ENCODE measurements at regions not wholly inside any gene's neighbourhood (a gene's known extent, or its start where the extent isn't known, plus 50 kb on each side); places are given as distances from the start of the nearest gene placed in this dataset.

DNA sequence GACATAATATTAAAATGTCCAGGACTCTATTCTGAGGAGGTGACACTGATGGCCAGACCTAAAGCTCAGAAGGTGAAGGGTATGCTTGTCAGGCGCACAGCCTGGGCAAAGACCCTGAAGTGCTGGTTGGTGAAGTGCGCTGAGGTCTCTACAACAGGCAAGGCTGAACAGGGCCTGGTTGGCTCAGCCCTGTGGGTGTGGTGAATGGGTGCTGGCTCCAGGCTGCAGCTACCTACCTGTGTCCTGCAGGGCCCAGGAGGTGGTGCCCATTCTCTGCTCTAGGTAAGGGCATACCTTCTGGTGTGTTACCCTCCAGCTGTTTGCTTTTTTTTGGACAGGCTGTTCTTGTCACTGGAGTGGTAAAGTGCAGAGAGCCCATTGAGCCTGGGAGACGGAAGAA, 85.1 kb downstream of the RAMP3 start:
- DNase-seq (ENCODE audit: low read depth in 6 of 9, low spot score in 9 of 9) = no peak
- Histone ChIP-seq H3K27ac (ENCODE audit: low read depth in 1 of 2, low read length in 1 of 2) (no peak overlapping the region), H3K4me1 (ENCODE audit: control insufficient read depth in 2 of 2, insufficient read depth in 2 of 2, low read length in 2 of 2) (no peaks in the 10 kb centered on the region), H3K27me3 (ENCODE audit: control insufficient read depth in 2 of 2, insufficient read depth in 1 of 2, low read length in 1 of 2) (peaks cover 0 to 7% of the 10 kb centered on the region in 2 donors), H3K9me3 (ENCODE audit: control insufficient read depth in 2 of 2, insufficient read depth in 1 of 2, low read length in 1 of 2) (no peaks in the 10 kb centered on the region), H3K36me3 (ENCODE audit: control insufficient read depth in 2 of 2, insufficient read depth in 2 of 2, low read length in 1 of 2) (no peaks in the 10 kb centered on the region), H3K4me3 (ENCODE audit: low read length in 2 of 2) (no peak overlapping the region)
- 94% methylated on average over 3 of the region's 3 CpGs for WGBS

- no peaks in the 10 kb centered on the region for H3K36me3 ChIP-seq (ENCODE audit: control insufficient read depth in 2 of 2, insufficient read depth in 2 of 2, low read length in 1 of 2)
- H3K4me1 ChIP-seq (ENCODE audit: control insufficient read depth in 2 of 2, insufficient read depth in 2 of 2, low read length in 2 of 2) = no peaks in the 10 kb centered on the region
- H3K4me3 ChIP-seq (ENCODE audit: low read length in 2 of 2) = no peak overlapping the region
- WGBS = 93% methylated on average over 2 of the region's 2 CpGs
- H3K27me3 ChIP-seq (ENCODE audit: control insufficient read depth in 2 of 2, insufficient read depth in 1 of 2, low read length in 1 of 2) = peaks cover 0 to 3% of the 10 kb centered on the region in 2 donors
- no peaks in the 10 kb centered on the region for H3K9me3 ChIP-seq (ENCODE audit: control insufficient read depth in 2 of 2, insufficient read depth in 1 of 2, low read length in 1 of 2)
- no peak overlapping the region for H3K27ac ChIP-seq (ENCODE audit: low read depth in 1 of 2, low read length in 1 of 2)
- DNase-seq (ENCODE audit: low read depth in 6 of 9, low spot score in 9 of 9) = no peak
Measured at GRCh38 chr7:45244981-45245380, 87.4 kb downstream of the RAMP3 start.

GRCh38 chr7:45246339-45246738, 88.7 kb downstream of the RAMP3 start:
- Histone ChIP-seq H3K36me3 (ENCODE audit: control insufficient read depth in 2 of 2, insufficient read depth in 2 of 2, low read length in 1 of 2) (no peaks in the 10 kb centered on the region), H3K4me1 (ENCODE audit: control insufficient read depth in 2 of 2, insufficient read depth in 2 of 2, low read length in 2 of 2) (no peaks in the 10 kb centered on the region), H3K27ac (ENCODE audit: low read depth in 1 of 2, low read length in 1 of 2) (no peak overlapping the region), H3K9me3 (ENCODE audit: control insufficient read depth in 2 of 2, insufficient read depth in 1 of 2, low read length in 1 of 2) (no peaks in the 10 kb centered on the region), H3K4me3 (ENCODE audit: low read length in 2 of 2) (no peak overlapping the region), H3K27me3 (ENCODE audit: control insufficient read depth in 2 of 2, insufficient read depth in 1 of 2, low read length in 1 of 2) (peaks cover 0 to under 1% of the 10 kb centered on the region in 2 donors)
- DNase-seq (ENCODE audit: low read depth in 6 of 9, low spot score in 9 of 9) = no peak
- 73% methylated on average over 3 of the region's 3 CpGs for WGBS

DNA sequence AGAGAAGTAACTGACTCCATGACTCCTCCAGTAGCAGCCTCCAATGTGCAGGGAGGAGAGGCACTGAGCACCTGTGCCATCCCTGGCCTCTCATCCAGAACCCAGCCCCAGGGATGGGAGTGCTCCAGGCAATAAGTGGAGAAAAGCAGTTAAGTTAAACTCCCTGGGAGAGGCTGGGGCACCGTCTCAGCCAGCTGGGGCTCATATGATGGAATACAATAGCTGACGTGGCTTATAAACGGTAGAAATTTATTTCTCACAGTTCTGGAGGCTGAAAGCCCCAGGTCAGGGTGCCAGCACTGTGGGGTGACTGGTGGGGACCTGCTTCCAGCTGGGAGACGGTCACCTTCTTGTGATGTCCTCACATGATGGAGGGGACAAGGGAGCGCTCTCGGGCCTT, 94.7 kb downstream of the RAMP3 start:
- no peaks in the 10 kb centered on the region for H3K4me1 ChIP-seq (ENCODE audit: control insufficient read depth in 2 of 2, insufficient read depth in 2 of 2, low read length in 2 of 2)
- no peak for DNase-seq (ENCODE audit: low read depth in 6 of 9, low spot score in 9 of 9)

GRCh38 chr7:45252857-45253256, 95.3 kb downstream of the RAMP3 start:
- DNase-seq (ENCODE audit: low read depth in 6 of 9, low spot score in 9 of 9) = no peak
- Histone ChIP-seq H3K4me1 (ENCODE audit: control insufficient read depth in 2 of 2, insufficient read depth in 2 of 2, low read length in 2 of 2) (no peaks in the 10 kb centered on the region), H3K9me3 (ENCODE audit: control insufficient read depth in 2 of 2, insufficient read depth in 1 of 2, low read length in 1 of 2) (no peaks in the 10 kb centered on the region), H3K4me3 (ENCODE audit: low read length in 2 of 2) (no peak overlapping the region), H3K27me3 (ENCODE audit: control insufficient read depth in 2 of 2, insufficient read depth in 1 of 2, low read length in 1 of 2) (no peaks in the 10 kb centered on the region), H3K27ac (ENCODE audit: low read depth in 1 of 2, low read length in 1 of 2) (no peak overlapping the region), H3K36me3 (ENCODE audit: control insufficient read depth in 2 of 2, insufficient read depth in 2 of 2, low read length in 1 of 2) (no peaks in the 10 kb centered on the region)

More for the DNA sequence above, 94.7 kb downstream of the RAMP3 start:
- Histone ChIP-seq H3K27ac (ENCODE audit: low read depth in 1 of 2, low read length in 1 of 2) (no peak overlapping the region), H3K9me3 (ENCODE audit: control insufficient read depth in 2 of 2, insufficient read depth in 1 of 2, low read length in 1 of 2) (no peaks in the 10 kb centered on the region), H3K4me3 (ENCODE audit: low read length in 2 of 2) (no peak overlapping the region), H3K27me3 (ENCODE audit: control insufficient read depth in 2 of 2, insufficient read depth in 1 of 2, low read length in 1 of 2) (no peaks in the 10 kb centered on the region), H3K36me3 (ENCODE audit: control insufficient read depth in 2 of 2, insufficient read depth in 2 of 2, low read length in 1 of 2) (no peaks in the 10 kb centered on the region)
- 80% methylated on average over 6 of the region's 6 CpGs for WGBS

DNA sequence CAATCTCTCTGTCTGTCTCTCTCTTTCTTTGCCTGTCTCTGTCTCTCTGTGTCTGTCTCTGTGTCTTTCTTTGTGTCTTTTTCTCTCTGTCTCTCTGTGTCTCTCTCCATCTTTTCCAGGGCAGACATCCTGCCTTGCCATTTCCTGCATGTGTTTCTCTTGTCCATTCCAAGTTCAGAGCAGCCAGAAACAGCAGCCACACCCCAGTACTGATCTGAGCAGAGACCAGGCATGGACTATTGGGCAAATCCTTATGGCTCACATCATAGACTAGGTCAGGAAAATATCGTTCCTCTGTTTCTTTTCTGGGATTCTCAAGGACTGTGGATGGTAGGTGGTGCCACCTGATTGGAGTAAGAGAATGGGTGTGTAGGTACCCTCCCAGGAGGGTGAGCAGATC, 95.8 kb downstream of the RAMP3 start:
- Histone ChIP-seq H3K9me3 (ENCODE audit: control insufficient read depth in 2 of 2, insufficient read depth in 1 of 2, low read length in 1 of 2) (no peaks in the 10 kb centered on the region), H3K27ac (ENCODE audit: low read depth in 1 of 2, low read length in 1 of 2) (no peak overlapping the region), H3K4me3 (ENCODE audit: low read length in 2 of 2) (no peak overlapping the region), H3K27me3 (ENCODE audit: control insufficient read depth in 2 of 2, insufficient read depth in 1 of 2, low read length in 1 of 2) (no peaks in the 10 kb centered on the region), H3K36me3 (ENCODE audit: control insufficient read depth in 2 of 2, insufficient read depth in 2 of 2, low read length in 1 of 2) (no peaks in the 10 kb centered on the region), H3K4me1 (ENCODE audit: control insufficient read depth in 2 of 2, insufficient read depth in 2 of 2, low read length in 2 of 2) (no peaks in the 10 kb centered on the region)
- 89% methylated on average over 1 of the region's 1 CpG for WGBS
- no peak for DNase-seq (ENCODE audit: low read depth in 6 of 9, low spot score in 9 of 9)

GRCh38 chr7:45255187-45255586, 97.6 kb downstream of the RAMP3 start:
- peaks cover 0 to 5% of the 10 kb centered on the region in 2 donors for H3K27me3 ChIP-seq (ENCODE audit: control insufficient read depth in 2 of 2, insufficient read depth in 1 of 2, low read length in 1 of 2)
- no peak overlapping the region for H3K27ac ChIP-seq (ENCODE audit: low read depth in 1 of 2, low read length in 1 of 2)
- DNase-seq (ENCODE audit: low read depth in 6 of 9, low spot score in 9 of 9) = no peak
- 95% methylated on average over 7 of the region's 7 CpGs for WGBS
- no peaks in the 10 kb centered on the region for H3K9me3 ChIP-seq (ENCODE audit: control insufficient read depth in 2 of 2, insufficient read depth in 1 of 2, low read length in 1 of 2)
- H3K36me3 ChIP-seq (ENCODE audit: control insufficient read depth in 2 of 2, insufficient read depth in 2 of 2, low read length in 1 of 2) = no peaks in the 10 kb centered on the region
- H3K4me1 ChIP-seq (ENCODE audit: control insufficient read depth in 2 of 2, insufficient read depth in 2 of 2, low read length in 2 of 2) = peaks cover 2 to 3% of the 10 kb centered on the region in 2 donors
- H3K4me3 ChIP-seq (ENCODE audit: low read length in 2 of 2) = no peak overlapping the region

DNA sequence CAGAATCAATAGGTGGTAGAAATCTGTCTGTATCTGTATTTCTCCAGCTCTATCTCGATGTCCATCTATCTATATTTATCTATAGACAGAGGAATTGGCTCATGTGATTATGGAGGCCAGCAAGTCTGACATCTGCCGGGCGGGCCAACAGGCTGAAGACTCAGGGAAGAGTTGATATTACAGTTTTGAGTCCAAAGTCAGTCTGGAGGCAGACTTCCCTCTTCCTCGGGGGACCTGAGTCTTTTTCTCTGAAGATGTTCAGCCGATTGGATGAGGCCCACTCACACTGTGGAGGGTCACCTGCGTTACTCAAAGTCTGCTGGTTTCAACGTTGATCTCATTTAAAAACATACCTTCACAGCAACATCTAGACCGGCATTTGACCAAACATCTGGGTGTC, 98.7 kb downstream of the RAMP3 start:
- Histone ChIP-seq H3K27me3 (ENCODE audit: control insufficient read depth in 2 of 2, insufficient read depth in 1 of 2, low read length in 1 of 2) (peaks cover 0 to 5% of the 10 kb centered on the region in 2 donors), H3K9me3 (ENCODE audit: control insufficient read depth in 2 of 2, insufficient read depth in 1 of 2, low read length in 1 of 2) (no peaks in the 10 kb centered on the region), H3K4me3 (ENCODE audit: low read length in 2 of 2) (no peak overlapping the region), H3K36me3 (ENCODE audit: control insufficient read depth in 2 of 2, insufficient read depth in 2 of 2, low read length in 1 of 2) (no peaks in the 10 kb centered on the region), H3K27ac (ENCODE audit: low read depth in 1 of 2, low read length in 1 of 2) (no peak overlapping the region), H3K4me1 (ENCODE audit: control insufficient read depth in 2 of 2, insufficient read depth in 2 of 2, low read length in 2 of 2) (peaks cover 2 to 3% of the 10 kb centered on the region in 2 donors)
- WGBS = 91% methylated on average over 8 of the region's 8 CpGs
- no peak for DNase-seq (ENCODE audit: low read depth in 6 of 9, low spot score in 9 of 9)

DNA sequence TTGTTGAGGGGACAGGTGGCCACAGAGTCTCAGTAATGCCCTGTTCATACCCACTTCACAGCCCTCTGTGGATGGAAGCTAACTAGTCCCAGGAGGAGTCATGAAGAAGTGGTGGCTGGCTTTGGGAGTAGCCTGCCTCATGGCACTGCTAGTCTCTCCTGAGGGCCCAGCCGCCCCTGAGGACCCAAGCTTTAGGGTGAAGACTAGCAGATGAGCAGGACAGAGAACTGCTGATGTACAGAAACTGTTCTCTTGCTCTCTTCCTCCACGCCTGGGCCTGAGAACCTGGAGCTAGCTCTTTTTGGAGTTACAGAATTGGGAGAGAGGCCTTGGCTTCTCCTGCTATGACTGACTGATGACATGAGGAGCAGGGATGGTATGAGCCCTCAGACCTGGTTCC, 99.2 kb downstream of the RAMP3 start:
- WGBS = 90% methylated on average over 2 of the region's 2 CpGs
- Histone ChIP-seq H3K27ac (ENCODE audit: low read depth in 1 of 2, low read length in 1 of 2) (no peak overlapping the region), H3K27me3 (ENCODE audit: control insufficient read depth in 2 of 2, insufficient read depth in 1 of 2, low read length in 1 of 2) (peaks cover 0 to 5% of the 10 kb centered on the region in 2 donors), H3K36me3 (ENCODE audit: control insufficient read depth in 2 of 2, insufficient read depth in 2 of 2, low read length in 1 of 2) (no peaks in the 10 kb centered on the region), H3K4me1 (ENCODE audit: control insufficient read depth in 2 of 2, insufficient read depth in 2 of 2, low read length in 2 of 2) (peaks cover 2 to 3% of the 10 kb centered on the region in 2 donors), H3K9me3 (ENCODE audit: control insufficient read depth in 2 of 2, insufficient read depth in 1 of 2, low read length in 1 of 2) (no peaks in the 10 kb centered on the region), H3K4me3 (ENCODE audit: low read length in 2 of 2) (no peak overlapping the region)
- DNase-seq (ENCODE audit: low read depth in 6 of 9, low spot score in 9 of 9) = no peak

GRCh38 chr7:45257284-45257683, 99.7 kb downstream of the RAMP3 start:
- DNase-seq (ENCODE audit: low read depth in 6 of 9, low spot score in 9 of 9) = no peak
- H3K4me1 ChIP-seq (ENCODE audit: control insufficient read depth in 2 of 2, insufficient read depth in 2 of 2, low read length in 2 of 2) = peaks cover 2 to 3% of the 10 kb centered on the region in 2 donors
- peaks cover 0 to 5% of the 10 kb centered on the region in 2 donors for H3K27me3 ChIP-seq (ENCODE audit: control insufficient read depth in 2 of 2, insufficient read depth in 1 of 2, low read length in 1 of 2)
- H3K4me3 ChIP-seq (ENCODE audit: low read length in 2 of 2) = no peak overlapping the region
- H3K9me3 ChIP-seq (ENCODE audit: control insufficient read depth in 2 of 2, insufficient read depth in 1 of 2, low read length in 1 of 2) = no peaks in the 10 kb centered on the region
- no peak overlapping the region for H3K27ac ChIP-seq (ENCODE audit: low read depth in 1 of 2, low read length in 1 of 2)
- no peaks in the 10 kb centered on the region for H3K36me3 ChIP-seq (ENCODE audit: control insufficient read depth in 2 of 2, insufficient read depth in 2 of 2, low read length in 1 of 2)

Measured in thymus (tissue), 11 donors.